HepG2 (cell line): ENCODE measurements at regions not wholly inside any gene's neighbourhood (a gene's known extent, or its start where the extent isn't known, plus 50 kb on each side); places are given as distances from the start of the nearest gene placed in this dataset.

Source experiments
- ARNTL ChIP-seq: sonication (generic); formaldehyde crosslinking; IDR thresholded peaks from 2 replicates; pipeline ENCODE4 v1.4.0; 2020; ENCODE audit warnings: mild to moderate bottlenecking, missing genetic modification reagents
- ASH2L ChIP-seq: fragments of 300-600, 200-600 bp; sonication (generic); IDR thresholded peaks from 2 replicates; pipeline ENCODE4 v1.7.0; 2017; ENCODE audit warnings: low read depth, mild to moderate bottlenecking, moderate library complexity, mixed read lengths, low read length; ENCODE audit not compliant: insufficient read length
- BATF2 ChIP-seq: sonication (generic); formaldehyde crosslinking; IDR thresholded peaks from 2 replicates; pipeline ENCODE4 v1.8.0; 2022; ENCODE audit warnings: mild to moderate bottlenecking, missing genetic modification reagents, moderate library complexity
- CHD2 ChIP-seq: IDR thresholded peaks from 2 replicates; pipeline ENCODE4 v1.6.1; 2011; ENCODE audit warnings: low read depth, low read length, improper control_type of control experiment
- GLI4 ChIP-seq: sonication (generic); formaldehyde crosslinking; IDR thresholded peaks from 2 replicates; pipeline ENCODE4 v1.5.1; 2020; ENCODE audit warnings: missing genetic modification reagents, mild to moderate bottlenecking, moderate library complexity, borderline replicate concordance
- HNF1B ChIP-seq: sonication (generic); formaldehyde crosslinking; IDR thresholded peaks from 2 replicates; pipeline ENCODE4 v1.5.1; 2020; ENCODE audit warnings: mild to moderate bottlenecking, moderate library complexity, missing genetic modification reagents
- IRF1 ChIP-seq: sonication (generic); formaldehyde crosslinking; IDR thresholded peaks from 2 replicates; pipeline ENCODE4 v1.4.0; 2020; ENCODE audit warnings: low read depth, mild to moderate bottlenecking, missing genetic modification reagents
- KLF11 ChIP-seq: IDR thresholded peaks from 2 replicates; pipeline ENCODE4 v1.6.1; 2016; ENCODE audit warnings: missing compliant biosample characterization
- PTBP1 ChIP-seq: fragments of 200-400 bp; formaldehyde crosslinking; IDR thresholded peaks from 2 replicates; pipeline ENCODE4 v1.6.1; 2018; ENCODE audit warnings: low read length, low read depth; ENCODE audit not compliant: poor library complexity, severe bottlenecking
- RBM39 ChIP-seq: fragments of 200-400 bp; formaldehyde crosslinking; IDR thresholded peaks from one replicate; pipeline ENCODE4 v1.6.1; 2018; ENCODE audit warnings: antibody characterized with exemption, mild to moderate bottlenecking, low read depth, low read length; ENCODE audit not compliant: poor library complexity, severe bottlenecking
- U2AF2 ChIP-seq: fragments of 200-400 bp; formaldehyde crosslinking; IDR thresholded peaks from 2 replicates; pipeline ENCODE4 v1.6.1; 2017; ENCODE audit warnings: low read depth, mild to moderate bottlenecking, low read length
- ZBTB1 ChIP-seq: sonication (generic); formaldehyde crosslinking; IDR thresholded peaks from 2 replicates; pipeline ENCODE4 v1.4.0; 2020; ENCODE audit warnings: missing genetic modification reagents, borderline replicate concordance
- ZFAT ChIP-seq: sonication (generic); formaldehyde crosslinking; conservative IDR thresholded peaks from 2 replicates; pipeline ENCODE4 v1.8.1; 2023; ENCODE audit warnings: missing genetic modification reagents, inconsistent platforms
- ZFP62 ChIP-seq: sonication (generic); formaldehyde crosslinking; IDR thresholded peaks from 2 replicates; pipeline ENCODE4 v1.4.0; 2020; ENCODE audit warnings: missing genetic modification reagents
- TF ChIP-seq, protein P1 (sequence below): IDR thresholded peaks from 2 replicates; pipeline ENCODE4 v1.4.0; 2020; ENCODE audit warnings: mild to moderate bottlenecking, missing genetic modification reagents
- TF ChIP-seq, protein P2 (sequence below): sonication (generic); IDR thresholded peaks from 2 replicates; pipeline ENCODE4 v1.6.1; 2016; ENCODE audit warnings: low read depth, borderline replicate concordance
- TF ChIP-seq, protein P3 (sequence below): sonication (generic); formaldehyde crosslinking; IDR thresholded peaks from 2 replicates; pipeline ENCODE4 v1.8.1; 2022; ENCODE audit warnings: mild to moderate bottlenecking, missing genetic modification reagents
- TF ChIP-seq, protein P4 (sequence below): sonication (generic); formaldehyde crosslinking; IDR thresholded peaks from 2 replicates; pipeline ENCODE4 v1.4.0; 2020; ENCODE audit warnings: missing genetic modification reagents

- TF ChIP-seq, protein P1, sequence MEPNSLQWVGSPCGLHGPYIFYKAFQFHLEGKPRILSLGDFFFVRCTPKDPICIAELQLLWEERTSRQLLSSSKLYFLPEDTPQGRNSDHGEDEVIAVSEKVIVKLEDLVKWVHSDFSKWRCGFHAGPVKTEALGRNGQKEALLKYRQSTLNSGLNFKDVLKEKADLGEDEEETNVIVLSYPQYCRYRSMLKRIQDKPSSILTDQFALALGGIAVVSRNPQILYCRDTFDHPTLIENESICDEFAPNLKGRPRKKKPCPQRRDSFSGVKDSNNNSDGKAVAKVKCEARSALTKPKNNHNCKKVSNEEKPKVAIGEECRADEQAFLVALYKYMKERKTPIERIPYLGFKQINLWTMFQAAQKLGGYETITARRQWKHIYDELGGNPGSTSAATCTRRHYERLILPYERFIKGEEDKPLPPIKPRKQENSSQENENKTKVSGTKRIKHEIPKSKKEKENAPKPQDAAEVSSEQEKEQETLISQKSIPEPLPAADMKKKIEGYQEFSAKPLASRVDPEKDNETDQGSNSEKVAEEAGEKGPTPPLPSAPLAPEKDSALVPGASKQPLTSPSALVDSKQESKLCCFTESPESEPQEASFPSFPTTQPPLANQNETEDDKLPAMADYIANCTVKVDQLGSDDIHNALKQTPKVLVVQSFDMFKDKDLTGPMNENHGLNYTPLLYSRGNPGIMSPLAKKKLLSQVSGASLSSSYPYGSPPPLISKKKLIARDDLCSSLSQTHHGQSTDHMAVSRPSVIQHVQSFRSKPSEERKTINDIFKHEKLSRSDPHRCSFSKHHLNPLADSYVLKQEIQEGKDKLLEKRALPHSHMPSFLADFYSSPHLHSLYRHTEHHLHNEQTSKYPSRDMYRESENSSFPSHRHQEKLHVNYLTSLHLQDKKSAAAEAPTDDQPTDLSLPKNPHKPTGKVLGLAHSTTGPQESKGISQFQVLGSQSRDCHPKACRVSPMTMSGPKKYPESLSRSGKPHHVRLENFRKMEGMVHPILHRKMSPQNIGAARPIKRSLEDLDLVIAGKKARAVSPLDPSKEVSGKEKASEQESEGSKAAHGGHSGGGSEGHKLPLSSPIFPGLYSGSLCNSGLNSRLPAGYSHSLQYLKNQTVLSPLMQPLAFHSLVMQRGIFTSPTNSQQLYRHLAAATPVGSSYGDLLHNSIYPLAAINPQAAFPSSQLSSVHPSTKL: peak; percentile 80
- TF ChIP-seq, protein P2, sequence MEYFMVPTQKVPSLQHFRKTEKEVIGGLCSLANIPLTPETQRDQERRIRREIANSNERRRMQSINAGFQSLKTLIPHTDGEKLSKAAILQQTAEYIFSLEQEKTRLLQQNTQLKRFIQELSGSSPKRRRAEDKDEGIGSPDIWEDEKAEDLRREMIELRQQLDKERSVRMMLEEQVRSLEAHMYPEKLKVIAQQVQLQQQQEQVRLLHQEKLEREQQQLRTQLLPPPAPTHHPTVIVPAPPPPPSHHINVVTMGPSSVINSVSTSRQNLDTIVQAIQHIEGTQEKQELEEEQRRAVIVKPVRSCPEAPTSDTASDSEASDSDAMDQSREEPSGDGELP: peak; percentile 36; the same call in 1 of the 2 replicates
- TF ChIP-seq HNF1B (CRISPR knock-in tag): no peak
- TF ChIP-seq BATF2 (CRISPR knock-in tag): no peak
- no peak for TF ChIP-seq ZFAT (CRISPR knock-in tag)
- no peak for TF ChIP-seq IRF1 (CRISPR knock-in tag)
- TF ChIP-seq PTBP1: no peak
- no peak for TF ChIP-seq RBM39
- TF ChIP-seq CHD2: no peak
- TF ChIP-seq, protein P3, sequence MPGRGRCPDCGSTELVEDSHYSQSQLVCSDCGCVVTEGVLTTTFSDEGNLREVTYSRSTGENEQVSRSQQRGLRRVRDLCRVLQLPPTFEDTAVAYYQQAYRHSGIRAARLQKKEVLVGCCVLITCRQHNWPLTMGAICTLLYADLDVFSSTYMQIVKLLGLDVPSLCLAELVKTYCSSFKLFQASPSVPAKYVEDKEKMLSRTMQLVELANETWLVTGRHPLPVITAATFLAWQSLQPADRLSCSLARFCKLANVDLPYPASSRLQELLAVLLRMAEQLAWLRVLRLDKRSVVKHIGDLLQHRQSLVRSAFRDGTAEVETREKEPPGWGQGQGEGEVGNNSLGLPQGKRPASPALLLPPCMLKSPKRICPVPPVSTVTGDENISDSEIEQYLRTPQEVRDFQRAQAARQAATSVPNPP (CRISPR knock-in tag): no peak
- TF ChIP-seq, protein P4, sequence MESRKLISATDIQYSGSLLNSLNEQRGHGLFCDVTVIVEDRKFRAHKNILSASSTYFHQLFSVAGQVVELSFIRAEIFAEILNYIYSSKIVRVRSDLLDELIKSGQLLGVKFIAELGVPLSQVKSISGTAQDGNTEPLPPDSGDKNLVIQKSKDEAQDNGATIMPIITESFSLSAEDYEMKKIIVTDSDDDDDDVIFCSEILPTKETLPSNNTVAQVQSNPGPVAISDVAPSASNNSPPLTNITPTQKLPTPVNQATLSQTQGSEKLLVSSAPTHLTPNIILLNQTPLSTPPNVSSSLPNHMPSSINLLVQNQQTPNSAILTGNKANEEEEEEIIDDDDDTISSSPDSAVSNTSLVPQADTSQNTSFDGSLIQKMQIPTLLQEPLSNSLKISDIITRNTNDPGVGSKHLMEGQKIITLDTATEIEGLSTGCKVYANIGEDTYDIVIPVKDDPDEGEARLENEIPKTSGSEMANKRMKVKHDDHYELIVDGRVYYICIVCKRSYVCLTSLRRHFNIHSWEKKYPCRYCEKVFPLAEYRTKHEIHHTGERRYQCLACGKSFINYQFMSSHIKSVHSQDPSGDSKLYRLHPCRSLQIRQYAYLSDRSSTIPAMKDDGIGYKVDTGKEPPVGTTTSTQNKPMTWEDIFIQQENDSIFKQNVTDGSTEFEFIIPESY (CRISPR knock-in tag): no peak
- TF ChIP-seq ASH2L: no peak
- no peak for TF ChIP-seq KLF11 (CRISPR knock-in tag)
- no peak for TF ChIP-seq ZBTB1 (CRISPR knock-in tag)
- no peak for TF ChIP-seq GLI4
- no peak for TF ChIP-seq ZFP62 (CRISPR knock-in tag)
- TF ChIP-seq ARNTL (CRISPR knock-in tag): no peak
- TF ChIP-seq U2AF2: no peak
These were observed 203.5 kb upstream of the G2E3 start (continued) for GRCh38 chr14:30355431-30355913.
